Stimulated activated CD8-positive, alpha-beta memory T cell treated with anti-CD3 and anti-CD28 coated beads, Interleukin-4, amount 100 ng/mL, for 48 hours (primary cell): ENCODE measurements at regions not wholly inside any gene's neighbourhood (a gene's known extent, or its start where the extent isn't known, plus 50 kb on each side); places are given as distances from the start of the nearest gene placed in this dataset.

Source experiments
- DNase-seq: peaks from one replicate; pipeline ENCODE4 v3.0.0-alpha.2; 2020

GRCh38 chr12:39124768-39125167, 219.4 kb upstream of the CPNE8 start:
- no peak for DNase-seq

GRCh38 chr12:39123580-39124253, 218.3 kb upstream of the CPNE8 start:
- DNase-seq: no peak

- DNase-seq: no peak
Measured at GRCh38 chr12:39122562-39123204, 217.3 kb upstream of the CPNE8 start.

GRCh38 chr12:39116861-39117260, 211.5 kb upstream of the CPNE8 start:
- no peak for DNase-seq

GRCh38 chr12:39112064-39112463, 206.7 kb upstream of the CPNE8 start:
- DNase-seq: no peak

GRCh38 chr12:39105111-39105510, 199.7 kb upstream of the CPNE8 start:
- no peak for DNase-seq

- no peak for DNase-seq
Measured at GRCh38 chr12:39103552-39104165, 198.3 kb upstream of the CPNE8 start.

- no peak for DNase-seq
Measured at GRCh38 chr12:39102474-39103209, 197.3 kb upstream of the CPNE8 start.

GRCh38 chr12:39095636-39096330, 190.4 kb upstream of the CPNE8 start:
- no peak for DNase-seq

- DNase-seq: no peak
Measured at GRCh38 chr12:39081910-39082309, 176.5 kb upstream of the CPNE8 start.

- no peak for DNase-seq
Measured at GRCh38 chr12:39077226-39077625, 171.8 kb upstream of the CPNE8 start.

- DNase-seq: no peak
Measured at GRCh38 chr12:39074063-39074462, 168.7 kb upstream of the CPNE8 start.

- no peak for DNase-seq
Measured at GRCh38 chr12:39072658-39073057, 167.3 kb upstream of the CPNE8 start.

GRCh38 chr12:39071611-39072010, 166.2 kb upstream of the CPNE8 start:
- DNase-seq: no peak

GRCh38 chr12:39070775-39071174, 165.4 kb upstream of the CPNE8 start:
- DNase-seq: no peak

- DNase-seq: no peak
Measured at GRCh38 chr12:39065455-39065854, 160.1 kb upstream of the CPNE8 start.

- no peak for DNase-seq
Measured at GRCh38 chr12:39064708-39065107, 159.3 kb upstream of the CPNE8 start.

GRCh38 chr12:39062266-39062996, 157.0 kb upstream of the CPNE8 start:
- DNase-seq: no peak

- DNase-seq: no peak
Measured at GRCh38 chr12:39061576-39061975, 156.2 kb upstream of the CPNE8 start.

- DNase-seq: no peak
Measured at GRCh38 chr12:39048395-39048794, 143.0 kb upstream of the CPNE8 start.

- DNase-seq: no peak
Measured at GRCh38 chr12:39047539-39048262, 142.3 kb upstream of the CPNE8 start.

- no peak for DNase-seq
Measured at GRCh38 chr12:39044754-39045153, 139.4 kb upstream of the CPNE8 start.
